ENCODE measurements at regions not wholly inside any gene's neighbourhood (a gene's known extent, or its start where the extent isn't known, plus 50 kb on each side); places are given as distances from the start of the nearest gene placed in this dataset.

DNA sequence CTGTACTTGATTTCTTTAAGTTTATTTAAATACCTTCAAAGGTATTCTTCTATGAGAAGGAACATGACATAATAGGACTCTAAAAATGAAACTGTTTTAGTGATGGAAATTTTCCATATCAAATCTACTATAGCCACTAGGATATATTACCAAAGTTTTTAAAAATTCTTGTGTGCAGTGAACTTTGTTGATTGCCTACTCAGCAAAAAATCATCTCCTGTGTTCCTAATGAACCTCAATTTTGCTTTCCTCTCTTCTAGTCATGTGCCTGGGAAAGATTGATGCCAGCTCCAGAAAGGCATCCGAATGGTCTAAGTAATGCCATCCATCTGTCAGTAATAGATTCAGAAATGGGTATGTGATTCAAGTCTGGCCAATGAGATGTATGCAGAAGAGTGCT lies 111.1 kb downstream of the ANXA3 start:
- TF ChIP-seq POLR2A (IDR thresholded peaks at IDR 0.05; ENCODE audit: low read length) (no peak), GATA1 (IDR thresholded peaks at IDR 0.05; ENCODE audit: low read depth, low read length) (no peak)
